ENCODE measurements at regions not wholly inside any gene's neighbourhood (a gene's known extent, or its start where the extent isn't known, plus 50 kb on each side); places are given as distances from the start of the nearest gene placed in this dataset.

DNA sequence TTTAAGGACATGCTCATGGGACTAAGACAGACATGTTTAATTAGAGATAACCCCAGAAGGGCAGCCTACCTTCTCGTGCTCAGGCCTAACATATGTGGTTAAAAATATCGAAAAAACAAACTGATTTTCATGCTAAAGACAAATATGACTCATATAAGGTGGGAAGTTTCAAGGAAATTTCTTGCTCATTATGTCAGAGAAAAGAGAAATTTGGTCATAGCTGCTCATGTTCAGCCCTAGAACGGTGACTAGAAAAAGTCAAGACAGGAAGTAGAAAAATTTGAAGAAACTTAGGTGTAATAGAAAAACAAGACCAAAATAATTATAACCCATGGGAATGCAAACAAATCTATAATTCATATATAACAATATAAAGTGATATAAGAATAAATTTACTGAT lies 120.6 kb downstream of the PRDM9 start:
- H3K27me3 ChIP-seq (replicated peaks; ENCODE audit: control insufficient read depth, insufficient read depth, low read length) = no peaks in the 10 kb centered on the region
- no peak for TF ChIP-seq CTCF (IDR thresholded peaks at IDR 0.05; ENCODE audit: insufficient read depth in 1 of 2, low read depth in 1 of 2, low read length in 1 of 2, severe bottlenecking in 1 of 2, unreplicated experiment in 1 of 2)
- H3K27me3 Mint-ChIP-seq (ENCODE audit: insufficient read depth, unreplicated experiment) = no peaks in the 10 kb centered on the region
- no peaks in the 10 kb centered on the region for H3K9me3 Mint-ChIP-seq (ENCODE audit: unreplicated experiment)
- no peak for DNase-seq
- intact Hi-C loops (cut with micrococcal nuclease; ENCODE audit: unreplicated experiment) = no loop called here
- no TSS peak for BruUV-seq (replicated peaks)
- H3K27ac Mint-ChIP-seq (ENCODE audit: unreplicated experiment) = no peak overlapping the region
- H3K4me1 ChIP-seq = no peaks in the 10 kb centered on the region
- no peaks in the 10 kb centered on the region for H3K36me3 Mint-ChIP-seq (ENCODE audit: insufficient read depth, unreplicated experiment)
- no peaks in the 10 kb centered on the region for H3K36me3 ChIP-seq (ENCODE audit: control insufficient read depth, insufficient read depth, low read length)
- no peaks in the 10 kb centered on the region for H3K9me3 ChIP-seq
- H3K4me3 Mint-ChIP-seq (ENCODE audit: unreplicated experiment) = no peak overlapping the region
- H3K4me1 Mint-ChIP-seq (ENCODE audit: low read depth, unreplicated experiment) = no peaks in the 10 kb centered on the region
- POLR2A ChIA-PET = no interaction called here
- CTCF ChIA-PET = no interaction called here
- no peak overlapping the region for H3K4me3 ChIP-seq (ENCODE audit: low read depth, low read length)

GRCh38 chr5:23629396-23629795 lies 122.0 kb downstream of the PRDM9 start:
- Mint-ChIP-seq H3K4me1 (ENCODE audit: low read depth, unreplicated experiment) (no peaks in the 10 kb centered on the region), H3K36me3 (ENCODE audit: insufficient read depth, unreplicated experiment) (no peaks in the 10 kb centered on the region), H3K27ac (ENCODE audit: unreplicated experiment) (no peak overlapping the region), H3K9me3 (ENCODE audit: unreplicated experiment) (no peaks in the 10 kb centered on the region), H3K27me3 (ENCODE audit: insufficient read depth, unreplicated experiment) (no peaks in the 10 kb centered on the region), H3K4me3 (ENCODE audit: unreplicated experiment) (no peak overlapping the region)
- ChIA-PET CTCF (no interaction called here), POLR2A (no interaction called here)
- H3K36me3 ChIP-seq (ENCODE audit: control insufficient read depth, insufficient read depth, low read length) = no peaks in the 10 kb centered on the region
- BruUV-seq (replicated peaks) = no TSS peak
- H3K9me3 ChIP-seq = no peaks in the 10 kb centered on the region
- no peaks in the 10 kb centered on the region for H3K4me1 ChIP-seq
- no peak for DNase-seq
- intact Hi-C loops (cut with micrococcal nuclease; ENCODE audit: unreplicated experiment) = no loop called here
- no peak overlapping the region for H3K4me3 ChIP-seq (ENCODE audit: low read depth, low read length)
- TF ChIP-seq CTCF (IDR thresholded peaks at IDR 0.05; ENCODE audit: insufficient read depth in 1 of 2, low read depth in 1 of 2, low read length in 1 of 2, severe bottlenecking in 1 of 2, unreplicated experiment in 1 of 2) = no peak
- no peaks in the 10 kb centered on the region for H3K27me3 ChIP-seq (replicated peaks; ENCODE audit: control insufficient read depth, insufficient read depth, low read length)

DNA sequence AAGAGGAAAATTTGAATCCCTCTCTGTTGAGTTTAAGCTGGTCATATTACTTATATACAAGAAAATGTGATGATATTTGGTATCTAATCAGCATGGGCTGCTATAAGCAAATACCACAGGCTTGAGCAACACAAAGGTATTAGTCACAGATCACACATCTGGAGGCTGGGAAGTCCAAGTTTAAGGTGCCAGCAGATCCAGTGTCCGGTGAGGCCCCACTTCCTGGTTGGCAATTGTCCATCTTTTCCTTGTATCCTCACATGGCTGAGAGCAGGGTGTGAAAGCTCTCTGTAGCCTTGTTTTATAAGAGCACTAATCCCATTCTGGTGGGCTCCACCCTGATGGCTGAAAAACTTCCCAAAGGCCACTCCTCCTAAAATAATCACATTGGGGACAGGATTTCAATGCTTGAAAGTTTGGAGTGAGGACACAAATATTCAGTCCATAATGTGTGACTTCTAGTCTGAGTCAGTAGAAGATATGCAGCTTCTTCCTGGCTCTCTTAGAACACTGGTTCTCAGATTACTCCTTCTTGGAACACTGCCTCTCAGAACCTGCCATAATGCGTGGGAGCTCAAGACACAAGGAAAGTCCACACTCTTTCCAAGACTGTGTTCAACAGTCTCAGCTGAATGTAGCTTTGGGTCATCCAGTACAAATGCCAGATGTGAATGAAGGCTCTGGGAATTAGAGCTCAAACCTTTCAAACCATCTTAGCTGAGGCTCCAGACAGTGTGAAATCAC lies 124.1 kb downstream of the PRDM9 start:
- Mint-ChIP-seq H3K4me3 (ENCODE audit: unreplicated experiment) (no peak overlapping the region), H3K9me3 (ENCODE audit: unreplicated experiment) (no peaks in the 10 kb centered on the region), H3K27ac (ENCODE audit: unreplicated experiment) (no peak overlapping the region), H3K4me1 (ENCODE audit: low read depth, unreplicated experiment) (no peaks in the 10 kb centered on the region), H3K36me3 (ENCODE audit: insufficient read depth, unreplicated experiment) (no peaks in the 10 kb centered on the region), H3K27me3 (ENCODE audit: insufficient read depth, unreplicated experiment) (no peaks in the 10 kb centered on the region)
- H3K36me3 ChIP-seq (ENCODE audit: control insufficient read depth, insufficient read depth, low read length) = no peaks in the 10 kb centered on the region
- no peak overlapping the region for H3K4me3 ChIP-seq (ENCODE audit: low read depth, low read length)
- no peaks in the 10 kb centered on the region for H3K4me1 ChIP-seq
- intact Hi-C loops (cut with micrococcal nuclease; ENCODE audit: unreplicated experiment) = no loop called here
- BruUV-seq (replicated peaks) = no TSS peak
- no peak for TF ChIP-seq CTCF (IDR thresholded peaks at IDR 0.05; ENCODE audit: insufficient read depth in 1 of 2, low read depth in 1 of 2, low read length in 1 of 2, severe bottlenecking in 1 of 2, unreplicated experiment in 1 of 2)
- H3K9me3 ChIP-seq = no peaks in the 10 kb centered on the region
- CTCF ChIA-PET = no interaction called here
- no peaks in the 10 kb centered on the region for H3K27me3 ChIP-seq (replicated peaks; ENCODE audit: control insufficient read depth, insufficient read depth, low read length)
- no peak for DNase-seq
- POLR2A ChIA-PET = no interaction called here

Measured in Caco-2 (cell line).